Panc1 (cell line): ENCODE measurements at regions not wholly inside any gene's neighbourhood (a gene's known extent, or its start where the extent isn't known, plus 50 kb on each side); places are given as distances from the start of the nearest gene placed in this dataset.

Source experiments
- ATAC-seq: fragments of 200-7000 bp; cut with Tn5 transposase; 2 replicates; pipeline ENCODE4 v1.9.1; 2020; ENCODE audit warnings: mild to moderate bottlenecking, moderate library complexity
- BruUV-seq: library from RNA; stranded (reverse); fragments of 400-500 nt; replicated peaks from 2 replicates; lab custom pipeline; 2021; lab: Mats Ljungman, UMichigan
- CTCF ChIA-PET: fragments of 300-600 bp; sonication (Branson Sonifier 250); formaldehyde crosslinking; loops from one replicate; lab custom pipeline; 2022; ENCODE audit warnings: antibody characterized with exemption; lab: Charles Lee
- POLR2A ChIA-PET: fragments of 300-600 bp; sonication (Branson Sonifier 250); formaldehyde crosslinking; loops from one replicate; lab custom pipeline; 2022; ENCODE audit warnings: antibody characterized with exemption; lab: Charles Lee
- DNase-seq: peaks from one replicate; pipeline ENCODE4 v3.0.0-alpha.2; 2010; ENCODE audit warnings: low read depth, low spot score
- H3K27ac ChIP-seq: 2 replicates; pipeline ENCODE4 v1.5.1; 2011; ENCODE audit warnings: mild to moderate bottlenecking, low read length, inconsistent platforms
- H3K27me3 ChIP-seq: fragments of 200-500 bp; sonication (Bioruptor generic); 2 replicates; pipeline ENCODE4 v1.6.0; 2014; ENCODE audit warnings: low read length, inconsistent platforms; ENCODE audit not compliant: control insufficient read depth, insufficient read depth
- H3K36me3 ChIP-seq: fragments of 200-500 bp; sonication (Bioruptor generic); 2 replicates; pipeline ENCODE4 v1.5.1; 2014; ENCODE audit warnings: inconsistent platforms, mild to moderate bottlenecking, low read length, moderate library complexity; ENCODE audit not compliant: control insufficient read depth, insufficient read depth
- H3K4me1 ChIP-seq: 2 replicates; pipeline ENCODE4 v1.5.1; 2011; ENCODE audit warnings: inconsistent platforms, mild to moderate bottlenecking, low read length, moderate library complexity; ENCODE audit not compliant: control insufficient read depth, insufficient read depth
- H3K4me3 ChIP-seq, 2 experiments: 2 replicates each; pipeline ENCODE4 v1.5.1; 2011 to 2012; ENCODE audit warnings: low read depth in 2 of 2, low read length in 2 of 2, mild to moderate bottlenecking in 2 of 2, inconsistent platforms in 1 of 2, moderate library complexity in 1 of 2
- H3K9me3 ChIP-seq: fragments of 200-500 bp; sonication (Bioruptor generic); 2 replicates; pipeline ENCODE4 v1.5.1; 2014; ENCODE audit warnings: low read depth, mild to moderate bottlenecking, inconsistent platforms, low read length, moderate library complexity; ENCODE audit not compliant: control insufficient read depth, insufficient read depth
- CTCF ChIP-seq: fragments of 450-650 bp; IDR thresholded peaks from 2 replicates; pipeline ENCODE4 v1.5.1; 2017; ENCODE audit warnings: mild to moderate bottlenecking
- POLR2AphosphoS5 ChIP-seq: IDR thresholded peaks from 2 replicates; pipeline ENCODE4 v1.6.1; 2012; ENCODE audit warnings: mild to moderate bottlenecking, low read depth, low read length, moderate library complexity
- SIN3A ChIP-seq: IDR thresholded peaks from 2 replicates; pipeline ENCODE4 v1.6.1; 2012; ENCODE audit warnings: low read depth, mild to moderate bottlenecking, low read length, moderate library complexity, borderline replicate concordance; ENCODE audit not compliant: insufficient read depth
- TCF7L2 ChIP-seq: IDR thresholded peaks from 2 replicates; pipeline ENCODE4 v1.6.1; 2011; ENCODE audit warnings: mild to moderate bottlenecking, low read depth, low read length, inconsistent platforms
- in situ Hi-C: cut with HindIII; loops from 2 replicates; pipeline ENCODE4 v1.10.0; 2016; ENCODE audit warnings: low sequenced_read_pairs, low pct_unique_long_range_greater_than_20kb
- intact Hi-C: fragments of 100-400 bp; cut with micrococcal nuclease; formaldehyde crosslinking; loops from one replicate; pipeline ENCODE4 v1.10.0; 2022; ENCODE audit not compliant: unreplicated experiment
- TF ChIP-seq, protein P1 (sequence below), 2 experiments: IDR thresholded peaks; 2 replicates each; pipeline ENCODE4 v1.6.1; 2011 to 2012; ENCODE audit warnings: low read depth in 2 of 2, control low read depth in 1 of 2, low read length in 1 of 2, mild to moderate bottlenecking in 1 of 2, moderate library complexity in 1 of 2; ENCODE audit not compliant: insufficient read depth in 1 of 2

- no peaks in the 10 kb centered on the region for H3K27me3 ChIP-seq
- DNase-seq (no peak), ATAC-seq (no peak)
- TF ChIP-seq POLR2AphosphoS5 (no peak), CTCF (no peak), TCF7L2 (no peak), SIN3A (no peak)
- TF ChIP-seq, protein P1, sequence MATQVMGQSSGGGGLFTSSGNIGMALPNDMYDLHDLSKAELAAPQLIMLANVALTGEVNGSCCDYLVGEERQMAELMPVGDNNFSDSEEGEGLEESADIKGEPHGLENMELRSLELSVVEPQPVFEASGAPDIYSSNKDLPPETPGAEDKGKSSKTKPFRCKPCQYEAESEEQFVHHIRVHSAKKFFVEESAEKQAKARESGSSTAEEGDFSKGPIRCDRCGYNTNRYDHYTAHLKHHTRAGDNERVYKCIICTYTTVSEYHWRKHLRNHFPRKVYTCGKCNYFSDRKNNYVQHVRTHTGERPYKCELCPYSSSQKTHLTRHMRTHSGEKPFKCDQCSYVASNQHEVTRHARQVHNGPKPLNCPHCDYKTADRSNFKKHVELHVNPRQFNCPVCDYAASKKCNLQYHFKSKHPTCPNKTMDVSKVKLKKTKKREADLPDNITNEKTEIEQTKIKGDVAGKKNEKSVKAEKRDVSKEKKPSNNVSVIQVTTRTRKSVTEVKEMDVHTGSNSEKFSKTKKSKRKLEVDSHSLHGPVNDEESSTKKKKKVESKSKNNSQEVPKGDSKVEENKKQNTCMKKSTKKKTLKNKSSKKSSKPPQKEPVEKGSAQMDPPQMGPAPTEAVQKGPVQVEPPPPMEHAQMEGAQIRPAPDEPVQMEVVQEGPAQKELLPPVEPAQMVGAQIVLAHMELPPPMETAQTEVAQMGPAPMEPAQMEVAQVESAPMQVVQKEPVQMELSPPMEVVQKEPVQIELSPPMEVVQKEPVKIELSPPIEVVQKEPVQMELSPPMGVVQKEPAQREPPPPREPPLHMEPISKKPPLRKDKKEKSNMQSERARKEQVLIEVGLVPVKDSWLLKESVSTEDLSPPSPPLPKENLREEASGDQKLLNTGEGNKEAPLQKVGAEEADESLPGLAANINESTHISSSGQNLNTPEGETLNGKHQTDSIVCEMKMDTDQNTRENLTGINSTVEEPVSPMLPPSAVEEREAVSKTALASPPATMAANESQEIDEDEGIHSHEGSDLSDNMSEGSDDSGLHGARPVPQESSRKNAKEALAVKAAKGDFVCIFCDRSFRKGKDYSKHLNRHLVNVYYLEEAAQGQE (IDR thresholded peaks at IDR 0.05; ENCODE audit: insufficient read depth in 1 of 2, low read depth in 2 of 2, low read length in 1 of 2), result no peak
- no peaks in the 10 kb centered on the region for H3K36me3 ChIP-seq
- no peak overlapping the region for H3K27ac ChIP-seq
- intact Hi-C loops, result no loop called here
- no peak overlapping the region for H3K4me3 ChIP-seq
- ChIA-PET CTCF (no interaction called here), POLR2A (no interaction called here)
- no TSS peak for BruUV-seq
- in situ Hi-C loops, result no loop called here
- H3K9me3 ChIP-seq, result no peaks in the 10 kb centered on the region
- H3K4me1 ChIP-seq, result peaks cover 28% of the 10 kb centered on the region
Measured at GRCh38 chr14:100670017-100670752, 56.5 kb upstream of the DLK1 start.

DNA sequence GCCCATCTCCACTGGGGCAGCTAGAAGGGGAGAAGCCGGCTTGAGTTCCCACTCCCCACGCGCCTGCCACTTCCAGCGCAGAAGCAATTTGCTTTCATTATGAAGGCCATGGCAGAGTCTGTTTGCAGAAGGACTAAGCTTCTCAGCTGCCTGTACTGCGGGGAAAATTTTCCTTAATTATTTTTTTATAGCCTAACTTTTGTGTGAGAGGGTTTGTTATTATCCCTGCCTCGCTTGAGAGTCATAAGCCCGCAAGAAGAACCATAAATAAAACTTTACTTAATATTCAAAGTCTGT is 56.0 kb upstream of the DLK1 start:
- H3K27ac ChIP-seq, result no peak overlapping the region
- ChIA-PET CTCF (no interaction called here), POLR2A (no interaction called here)
- no peaks in the 10 kb centered on the region for H3K27me3 ChIP-seq
- no TSS peak for BruUV-seq
- no peaks in the 10 kb centered on the region for H3K9me3 ChIP-seq
- H3K36me3 ChIP-seq, result no peaks in the 10 kb centered on the region
- no peak overlapping the region for H3K4me3 ChIP-seq
- no peak for ATAC-seq
- no peak for DNase-seq
- intact Hi-C loops (no loop called here), in situ Hi-C loops (no loop called here)
- TF ChIP-seq SIN3A (no peak), TCF7L2 (no peak), CTCF (no peak), POLR2AphosphoS5 (no peak)
- TF ChIP-seq, protein P1 (IDR thresholded peaks at IDR 0.05; ENCODE audit: insufficient read depth in 1 of 2, low read depth in 2 of 2, low read length in 1 of 2), result no peak
- H3K4me1 ChIP-seq, result peaks cover 28% of the 10 kb centered on the region
